GM12874 (cell line): ENCODE measurements at regions not wholly inside any gene's neighbourhood (a gene's known extent, or its start where the extent isn't known, plus 50 kb on each side); places are given as distances from the start of the nearest gene placed in this dataset.

Experiments used
- CTCF ChIP-seq: IDR thresholded peaks from 2 replicates; pipeline ENCODE4 v1.5.1; 2011; ENCODE audit warnings: low read depth, mild to moderate bottlenecking, control low read depth, low read length, moderate library complexity; ENCODE audit not compliant: insufficient read depth

GRCh38 chr3:152713989-152714388 is 120.9 kb upstream of the P2RY1 start:
- no peak for TF ChIP-seq CTCF

- TF ChIP-seq CTCF, result no peak
These were observed 120.4 kb upstream of the P2RY1 start for GRCh38 chr3:152714507-152714906.

GRCh38 chr3:152717252-152717651 is 117.7 kb upstream of the P2RY1 start:
- TF ChIP-seq CTCF, result no peak

GRCh38 chr3:152718810-152719209 is 116.1 kb upstream of the P2RY1 start:
- no peak for TF ChIP-seq CTCF

DNA sequence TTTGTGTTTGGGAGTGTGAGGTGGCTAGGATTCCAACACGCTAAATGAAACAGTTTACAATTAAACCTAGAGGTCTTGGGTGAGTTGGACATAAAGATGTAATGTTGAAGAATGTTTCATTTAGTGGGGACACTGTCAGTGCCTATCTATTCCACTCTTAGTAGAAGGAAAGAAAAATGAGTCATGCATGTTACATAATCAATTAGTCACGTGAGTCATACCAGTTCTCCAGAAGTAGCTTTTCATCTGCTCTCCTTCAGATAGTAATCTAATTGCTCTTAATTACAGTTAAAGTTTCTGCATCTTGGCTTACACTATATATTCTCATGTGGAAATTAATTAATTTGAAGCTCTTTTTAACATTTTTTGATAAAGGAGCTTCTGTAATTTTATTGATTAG is 115.7 kb upstream of the P2RY1 start:
- TF ChIP-seq CTCF, result no peak

- TF ChIP-seq CTCF, result no peak
These were observed 113.8 kb upstream of the P2RY1 start for GRCh38 chr3:152720951-152721718.

DNA sequence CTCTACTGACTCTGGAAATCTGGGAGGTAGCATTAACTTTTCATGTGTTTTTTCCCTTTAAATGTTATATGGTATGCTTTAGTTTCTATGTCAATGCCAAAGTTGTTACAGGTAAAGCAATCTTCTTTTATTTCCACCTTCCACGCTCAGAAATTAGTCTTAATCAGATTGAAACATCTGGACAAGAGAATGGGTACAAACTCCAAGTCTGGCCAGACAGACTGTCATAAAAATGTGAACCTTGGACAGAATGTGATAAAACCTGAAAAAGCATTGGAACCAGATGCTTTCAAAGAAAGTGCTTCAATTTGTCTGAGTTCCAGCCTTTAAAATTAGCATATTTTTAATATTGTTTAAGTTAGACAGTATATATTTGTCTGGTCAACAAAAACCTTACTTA is 110.7 kb upstream of the P2RY1 start:
- TF ChIP-seq CTCF, result no peak
